C4-2B (cell line): ENCODE measurements at regions not wholly inside any gene's neighbourhood (a gene's known extent, or its start where the extent isn't known, plus 50 kb on each side); places are given as distances from the start of the nearest gene placed in this dataset.

Source experiments
- H3K27ac ChIP-seq: fragments of 450-650 bp; 2 replicates; pipeline ENCODE4 v1.5.1; 2017
- CTCF ChIP-seq: fragments of 450-650 bp; conservative IDR thresholded peaks from 2 replicates; pipeline ENCODE4 v1.5.1; 2017; ENCODE audit warnings: mild to moderate bottlenecking
- ZFX ChIP-seq: fragments of 450-650 bp; IDR thresholded peaks from 2 replicates; pipeline ENCODE4 v1.6.1; 2017

GRCh38 chr2:16270441-16270840 is 330.1 kb downstream of the MYCN start:
- no peak overlapping the region for H3K27ac ChIP-seq
- TF ChIP-seq CTCF (no peak), ZFX (no peak)

GRCh38 chr2:16268301-16269000 is 328.1 kb downstream of the MYCN start:
- TF ChIP-seq ZFX = no peak
- TF ChIP-seq CTCF = no peak

GRCh38 chr2:16266571-16266970 is 326.2 kb downstream of the MYCN start:
- no peak for TF ChIP-seq ZFX
- TF ChIP-seq CTCF = no peak

More at GRCh38 chr2:16268301-16269000, 328.1 kb downstream of the MYCN start:
- H3K27ac ChIP-seq = no peak overlapping the region

GRCh38 chr2:16264931-16265540 is 324.7 kb downstream of the MYCN start:
- TF ChIP-seq ZFX (no peak), CTCF (no peak)
- H3K27ac ChIP-seq = no peak overlapping the region

More at GRCh38 chr2:16266571-16266970, 326.2 kb downstream of the MYCN start:
- no peak overlapping the region for H3K27ac ChIP-seq

GRCh38 chr2:16264491-16264890 is 324.1 kb downstream of the MYCN start:
- no peak overlapping the region for H3K27ac ChIP-seq
- TF ChIP-seq ZFX = no peak
- TF ChIP-seq CTCF = no peak

GRCh38 chr2:16263241-16263890 is 323.0 kb downstream of the MYCN start:
- TF ChIP-seq ZFX = no peak
- no peak for TF ChIP-seq CTCF
- H3K27ac ChIP-seq = no peak overlapping the region
